IMR-90 (cell line): ENCODE measurements at regions not wholly inside any gene's neighbourhood (a gene's known extent, or its start where the extent isn't known, plus 50 kb on each side); places are given as distances from the start of the nearest gene placed in this dataset.

Source experiments
- ATAC-seq: fragments of 200-7000 bp; cut with Tn5 transposase; 2 replicates; pipeline ENCODE4 v1.9.1; 2020; ENCODE audit warnings: low read depth, mild to moderate bottlenecking, moderate library complexity
- BruUV-seq: library from RNA; stranded (reverse); fragments of 400-500 nt; replicated peaks from 2 replicates; lab custom pipeline; 2021; lab: Mats Ljungman, UMichigan
- CTCF ChIA-PET: fragments of 300-600 bp; formaldehyde crosslinking; extraction: SDS; loops from one replicate; lab custom pipeline; 2021; ENCODE audit warnings: antibody characterized with exemption; lab: Yijun Ruan, JAX
- POLR2A ChIA-PET: fragments of 300-600 bp; sonication (Branson Sonifier 250); formaldehyde crosslinking; loops from one replicate; lab custom pipeline; 2022; ENCODE audit warnings: antibody characterized with exemption; ENCODE audit not compliant: unreplicated experiment; lab: Charles Lee
- DNase-seq: peaks from one replicate; pipeline ENCODE4 v3.0.0; 2013
- H2AFZ ChIP-seq: replicated peaks from 2 replicates; pipeline ENCODE3; 2013; ENCODE audit warnings: low read length, mild to moderate bottlenecking; ENCODE audit not compliant: poor library complexity
- H2AK5ac ChIP-seq: 2 replicates; pipeline ENCODE4 v1.6.1; 2013; ENCODE audit warnings: low read depth, low read length, inconsistent platforms
- H2AK9ac ChIP-seq: replicated peaks from 2 replicates; pipeline ENCODE3; 2013; ENCODE audit warnings: mild to moderate bottlenecking, low read depth, low read length, moderate library complexity; ENCODE audit not compliant: poor library complexity
- H2BK120ac ChIP-seq: 2 replicates; pipeline ENCODE4 v1.6.1; 2013; ENCODE audit warnings: low read depth, low read length, inconsistent platforms
- H2BK15ac ChIP-seq: 3 replicates; pipeline ENCODE4 v1.6.1; 2013; ENCODE audit warnings: low read depth, low read length, inconsistent platforms
- H2BK20ac ChIP-seq: 2 replicates; pipeline ENCODE4 v1.6.1; 2013; ENCODE audit warnings: low read depth, mild to moderate bottlenecking, inconsistent platforms, low read length, moderate library complexity
- H2BK5ac ChIP-seq: 2 replicates; pipeline ENCODE4 v1.6.1; 2013; ENCODE audit warnings: mild to moderate bottlenecking, low read depth, low read length, inconsistent platforms; ENCODE audit not compliant: poor library complexity, severe bottlenecking
- H3K14ac ChIP-seq: replicated peaks from 2 replicates; pipeline ENCODE4 v1.6.1; 2013; ENCODE audit warnings: low read depth, low read length, inconsistent platforms
- H3K18ac ChIP-seq: 2 replicates; pipeline ENCODE4 v1.6.1; 2013; ENCODE audit warnings: low read depth, low read length, control low read depth
- H3K23ac ChIP-seq: 2 replicates; pipeline ENCODE4 v1.6.1; 2013; ENCODE audit warnings: low read depth, low read length, inconsistent platforms
- H3K27ac ChIP-seq: 2 replicates; pipeline ENCODE4 v1.5.1; 2013; ENCODE audit warnings: mild to moderate bottlenecking, control low read depth, low read length; ENCODE audit not compliant: insufficient read depth
- H3K27me3 ChIP-seq: 2 replicates; pipeline ENCODE4 v1.6.1; 2013; ENCODE audit warnings: low read length; ENCODE audit not compliant: control insufficient read depth, insufficient read depth
- H3K36me3 ChIP-seq: 2 replicates; pipeline ENCODE4 v1.6.1; 2013; ENCODE audit warnings: low read length, mixed read lengths; ENCODE audit not compliant: control insufficient read depth, insufficient read depth
- H3K4ac ChIP-seq: 2 replicates; pipeline ENCODE4 v1.6.1; 2013; ENCODE audit warnings: low read depth, low read length, inconsistent platforms
- H3K4me1 ChIP-seq: 2 replicates; pipeline ENCODE4 v1.6.1; 2013; ENCODE audit warnings: low read length, mixed read lengths; ENCODE audit not compliant: control insufficient read depth, insufficient read depth
- H3K4me2 ChIP-seq: 2 replicates; pipeline ENCODE4 v1.6.1; 2013; ENCODE audit warnings: low read depth, mild to moderate bottlenecking, control low read depth, low read length, moderate library complexity
- H3K4me3 ChIP-seq: 2 replicates; pipeline ENCODE4 v1.5.1; 2013; ENCODE audit warnings: low read depth, mild to moderate bottlenecking, control low read depth, low read length, moderate library complexity; ENCODE audit not compliant: insufficient read depth
- H3K56ac ChIP-seq: 2 replicates; pipeline ENCODE4 v1.6.1; 2013; ENCODE audit warnings: low read length, inconsistent platforms; ENCODE audit not compliant: insufficient read depth; ENCODE audit errors: extremely low read depth
- H3K79me1 ChIP-seq, 2 experiments: 2 replicates each; pipeline ENCODE4 v1.6.1; 2013; ENCODE audit warnings: low read length in 2 of 2, inconsistent platforms in 1 of 2, low read depth in 1 of 2
- H3K9ac ChIP-seq: 2 replicates; pipeline ENCODE4 v1.6.1; 2013; ENCODE audit warnings: low read depth, low read length, control low read depth
- H3K9me1 ChIP-seq: 2 replicates; pipeline ENCODE4 v1.6.1; 2013; ENCODE audit warnings: low read length, inconsistent platforms; ENCODE audit not compliant: insufficient read depth
- H3K9me3 ChIP-seq: 2 replicates; pipeline ENCODE4 v1.6.1; 2013; ENCODE audit warnings: low read length; ENCODE audit not compliant: control insufficient read depth, insufficient read depth
- H4K20me1 ChIP-seq: 2 replicates; pipeline ENCODE4 v1.6.1; 2013; ENCODE audit warnings: low read length, inconsistent platforms; ENCODE audit not compliant: insufficient read depth
- H4K5ac ChIP-seq: 2 replicates; pipeline ENCODE4 v1.6.1; 2013; ENCODE audit warnings: mild to moderate bottlenecking, low read depth, low read length, control low read depth
- H4K8ac ChIP-seq, 2 experiments: 2 replicates each; pipeline ENCODE4 v1.6.1; 2013; ENCODE audit warnings: low read depth in 2 of 2, low read length in 2 of 2, control low read depth in 1 of 2, inconsistent platforms in 1 of 2
- H4K91ac ChIP-seq: 2 replicates; pipeline ENCODE4 v1.6.1; 2013; ENCODE audit warnings: low read depth, low read length, inconsistent platforms; ENCODE audit not compliant: insufficient read depth
- BHLHE40 ChIP-seq: fragments of 150-350 bp; IDR thresholded peaks from 2 replicates; pipeline ENCODE4 v1.6.1; 2016; ENCODE audit warnings: mild to moderate bottlenecking, low read depth, low read length
- CEBPB ChIP-seq: IDR thresholded peaks from 2 replicates; pipeline ENCODE4 v1.6.1; 2012; ENCODE audit warnings: low read depth, low read length, improper control_type of control experiment
- CHD1 ChIP-seq: IDR thresholded peaks from 2 replicates; pipeline ENCODE4 v1.6.1; 2012; ENCODE audit warnings: low read depth, low read length, improper control_type of control experiment
- FOS ChIP-seq: fragments of 150-350 bp; IDR thresholded peaks from 2 replicates; pipeline ENCODE4 v1.6.1; 2016; ENCODE audit warnings: low read depth, low read length
- MAFK ChIP-seq: IDR thresholded peaks from 2 replicates; pipeline ENCODE4 v1.6.1; 2012; ENCODE audit warnings: low read depth, low read length, improper control_type of control experiment
- MAZ ChIP-seq: IDR thresholded peaks from 2 replicates; pipeline ENCODE4 v1.6.1; 2012; ENCODE audit warnings: low read depth, mild to moderate bottlenecking, low read length, improper control_type of control experiment, moderate library complexity, borderline replicate concordance
- MXI1 ChIP-seq: IDR thresholded peaks from 2 replicates; pipeline ENCODE4 v1.6.1; 2012; ENCODE audit warnings: low read depth, mild to moderate bottlenecking, low read length, moderate library complexity, borderline replicate concordance
- NFE2L2 ChIP-seq: fragments of 150-350 bp; IDR thresholded peaks from 2 replicates; pipeline ENCODE4 v1.6.1; 2016; ENCODE audit warnings: low read depth, mild to moderate bottlenecking, low read length
- POLR2A ChIP-seq: IDR thresholded peaks from 2 replicates; pipeline ENCODE4 v1.6.1; 2012; ENCODE audit warnings: mild to moderate bottlenecking, low read depth, low read length
- RAD21 ChIP-seq: IDR thresholded peaks from 2 replicates; pipeline ENCODE4 v1.6.1; 2012; ENCODE audit warnings: low read length, improper control_type of control experiment
- RCOR1 ChIP-seq: IDR thresholded peaks from 2 replicates; pipeline ENCODE4 v1.6.1; 2012; ENCODE audit warnings: mild to moderate bottlenecking, low read length, improper control_type of control experiment; ENCODE audit not compliant: insufficient replicate concordance
- RFX5 ChIP-seq: IDR thresholded peaks from 2 replicates; pipeline ENCODE4 v1.8.0; 2012; ENCODE audit warnings: low read depth, mild to moderate bottlenecking, low read length, moderate library complexity
- SMC3 ChIP-seq: fragments of 150-350 bp; IDR thresholded peaks from 2 replicates; pipeline ENCODE4 v1.6.1; 2016; ENCODE audit warnings: low read depth, mild to moderate bottlenecking, antibody characterized with exemption, low read length, moderate library complexity
- USF2 ChIP-seq: fragments of 150-350 bp; IDR thresholded peaks from 2 replicates; pipeline ENCODE4 v1.6.1; 2017; ENCODE audit warnings: mild to moderate bottlenecking, antibody characterized with exemption, low read length, low read depth
- WGBS, 2 experiments: methylation state at CpG; one replicate each; pipeline versions ENCODE4 v1.1.5 to v1.1.7; 2013; ENCODE audit warnings: missing lambda C conversion rate in 2 of 2; ENCODE audit not compliant: insufficient read length in 1 of 2; ENCODE audit errors: extremely low coverage in 2 of 2; 5-methylcytosine and 5-hydroxymethylcytosine counted together
- dilution Hi-C: fragments of 300-500 bp; cut with HindIII; formaldehyde crosslinking; loops from one replicate; pipeline ENCODE4 v1.14.3; 2018; ENCODE audit warnings: low sequenced_read_pairs; ENCODE audit not compliant: unreplicated experiment
- in situ Hi-C: fragments of 300-500 bp; cut with MboI; formaldehyde crosslinking; loops from 3 replicates; pipeline ENCODE4 v1.14.3; 2019; ENCODE audit warnings: low sequenced_read_pairs, inconsistent platforms, mixed read lengths
- intact Hi-C: fragments of 100-400 bp; cut with micrococcal nuclease; formaldehyde crosslinking; loops from 2 replicates; pipeline ENCODE4 v1.10.0; 2022
- TF ChIP-seq, protein P1 (sequence below): conservative IDR thresholded peaks from 2 replicates; pipeline ENCODE4 v1.5.1; 2012; ENCODE audit warnings: mild to moderate bottlenecking, low read depth, low read length, improper control_type of control experiment
- TF ChIP-seq, protein P2 (sequence below): fragments of 150-350 bp; IDR thresholded peaks from 2 replicates; pipeline ENCODE4 v1.6.1; 2016; ENCODE audit warnings: low read depth, mild to moderate bottlenecking, low read length, moderate library complexity, borderline replicate concordance

GRCh38 chr3:64824394-64824909, 136.7 kb upstream of the ADAMTS9 start:
- H3K27me3 ChIP-seq: no peaks in the 10 kb centered on the region
- H2BK120ac ChIP-seq: no peak overlapping the region
- no peak overlapping the region for H4K5ac ChIP-seq
- no peak overlapping the region for H3K23ac ChIP-seq
- no peak overlapping the region for H4K91ac ChIP-seq
- H3K14ac ChIP-seq: no peak overlapping the region
- H4K20me1 ChIP-seq: no peaks in the 10 kb centered on the region
- no peaks in the 10 kb centered on the region for H3K36me3 ChIP-seq
- H3K18ac ChIP-seq: no peak overlapping the region
- no peak overlapping the region for H3K56ac ChIP-seq
- H2AK9ac ChIP-seq: no peak overlapping the region
- H3K4me3 ChIP-seq: no peak overlapping the region
- ATAC-seq (no peak), DNase-seq (no peak)
- no peak overlapping the region for H3K27ac ChIP-seq
- H3K4me1 ChIP-seq: no peaks in the 10 kb centered on the region; the same call in 1 of the 2 replicates
- BruUV-seq: no TSS peak
- dilution Hi-C loops (no loop called here), in situ Hi-C loops (no loop called here), intact Hi-C loops (no loop called here)
- no peak overlapping the region for H2AFZ ChIP-seq
- WGBS, 2 experiments: no CpG with 5 or more reads among the region's 4 CpGs
- H3K9me1 ChIP-seq: no peaks in the 10 kb centered on the region
- no peak overlapping the region for H2BK20ac ChIP-seq
- no peak overlapping the region for H3K4me2 ChIP-seq
- no peak overlapping the region for H2AK5ac ChIP-seq
- POLR2A ChIA-PET: no interaction called here
- no peak overlapping the region for H3K9ac ChIP-seq
- no peak overlapping the region for H3K4ac ChIP-seq
- H3K9me3 ChIP-seq: no peaks in the 10 kb centered on the region
- H4K8ac ChIP-seq: no peak overlapping the region
- H2BK15ac ChIP-seq: no peak overlapping the region
- TF ChIP-seq POLR2A (no peak), RAD21 (no peak), CHD1 (no peak), BHLHE40 (no peak), CEBPB (no peak), SMC3 (no peak), MXI1 (no peak), USF2 (no peak), RCOR1 (no peak), FOS (no peak), MAZ (no peak), NFE2L2 (no peak), RFX5 (no peak), MAFK (no peak)
- TF ChIP-seq, protein P1, sequence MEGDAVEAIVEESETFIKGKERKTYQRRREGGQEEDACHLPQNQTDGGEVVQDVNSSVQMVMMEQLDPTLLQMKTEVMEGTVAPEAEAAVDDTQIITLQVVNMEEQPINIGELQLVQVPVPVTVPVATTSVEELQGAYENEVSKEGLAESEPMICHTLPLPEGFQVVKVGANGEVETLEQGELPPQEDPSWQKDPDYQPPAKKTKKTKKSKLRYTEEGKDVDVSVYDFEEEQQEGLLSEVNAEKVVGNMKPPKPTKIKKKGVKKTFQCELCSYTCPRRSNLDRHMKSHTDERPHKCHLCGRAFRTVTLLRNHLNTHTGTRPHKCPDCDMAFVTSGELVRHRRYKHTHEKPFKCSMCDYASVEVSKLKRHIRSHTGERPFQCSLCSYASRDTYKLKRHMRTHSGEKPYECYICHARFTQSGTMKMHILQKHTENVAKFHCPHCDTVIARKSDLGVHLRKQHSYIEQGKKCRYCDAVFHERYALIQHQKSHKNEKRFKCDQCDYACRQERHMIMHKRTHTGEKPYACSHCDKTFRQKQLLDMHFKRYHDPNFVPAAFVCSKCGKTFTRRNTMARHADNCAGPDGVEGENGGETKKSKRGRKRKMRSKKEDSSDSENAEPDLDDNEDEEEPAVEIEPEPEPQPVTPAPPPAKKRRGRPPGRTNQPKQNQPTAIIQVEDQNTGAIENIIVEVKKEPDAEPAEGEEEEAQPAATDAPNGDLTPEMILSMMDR: no peak
- TF ChIP-seq, protein P2, sequence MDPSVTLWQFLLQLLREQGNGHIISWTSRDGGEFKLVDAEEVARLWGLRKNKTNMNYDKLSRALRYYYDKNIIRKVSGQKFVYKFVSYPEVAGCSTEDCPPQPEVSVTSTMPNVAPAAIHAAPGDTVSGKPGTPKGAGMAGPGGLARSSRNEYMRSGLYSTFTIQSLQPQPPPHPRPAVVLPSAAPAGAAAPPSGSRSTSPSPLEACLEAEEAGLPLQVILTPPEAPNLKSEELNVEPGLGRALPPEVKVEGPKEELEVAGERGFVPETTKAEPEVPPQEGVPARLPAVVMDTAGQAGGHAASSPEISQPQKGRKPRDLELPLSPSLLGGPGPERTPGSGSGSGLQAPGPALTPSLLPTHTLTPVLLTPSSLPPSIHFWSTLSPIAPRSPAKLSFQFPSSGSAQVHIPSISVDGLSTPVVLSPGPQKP: no peak
- H3K79me1 ChIP-seq: no peaks in the 10 kb centered on the region
- CTCF ChIA-PET: no interaction called here
- no peak overlapping the region for H2BK5ac ChIP-seq
